OCI-LY1 (cell line): ENCODE measurements at regions not wholly inside any gene's neighbourhood (a gene's known extent, or its start where the extent isn't known, plus 50 kb on each side); places are given as distances from the start of the nearest gene placed in this dataset.

Experiments
- CTCF ChIP-seq: fragments of 200-600 bp; sonication (generic), shearing (Covaris generic); IDR thresholded peaks from 2 replicates; pipeline ENCODE4 v1.5.1; 2017; ENCODE audit warnings: mild to moderate bottlenecking, antibody characterized with exemption, low read length, moderate library complexity, mixed read lengths
- EZH2 ChIP-seq: fragments of 200-600 bp; sonication (generic), shearing (Covaris generic); IDR thresholded peaks from 2 replicates; pipeline ENCODE4 v1.8.0; 2017; ENCODE audit warnings: borderline replicate concordance, mixed run types, mild to moderate bottlenecking, antibody characterized with exemption, low read length, moderate library complexity, mixed read lengths

GRCh38 chr6:163826629-163827028, 412.1 kb downstream of the QKI start:
- TF ChIP-seq CTCF, result no peak
- no peak for TF ChIP-seq EZH2
